ENCODE measurements at regions not wholly inside any gene's neighbourhood (a gene's known extent, or its start where the extent isn't known, plus 50 kb on each side); places are given as distances from the start of the nearest gene placed in this dataset.

- TF ChIP-seq CTCF (conservative IDR thresholded peaks at IDR 0.05; ENCODE audit: low read depth, low read length) (no peak), EZH2 (IDR thresholded peaks at IDR 0.05; ENCODE audit: borderline replicate concordance, low read depth, low read length, poor library complexity, severe bottlenecking) (no peak)
Measured at GRCh38 chr18:4844320-4844719, 352.7 kb downstream of the AKAIN1 start.
